ENCODE measurements at regions not wholly inside any gene's neighbourhood (a gene's known extent, or its start where the extent isn't known, plus 50 kb on each side); places are given as distances from the start of the nearest gene placed in this dataset.

GRCh38 chr2:8251856-8252255, 430.0 kb upstream of the ID2 start:
- Histone ChIP-seq H3K9me1 (ENCODE audit: control insufficient read depth, insufficient read depth, low read length) (no peaks in the 10 kb centered on the region), H3K27me3 (ENCODE audit: control insufficient read depth in 2 of 2, insufficient read depth in 2 of 2, low read length in 2 of 2) (peaks cover 7 to 12% of the 10 kb centered on the region in 2 experiments; a peak in 4 of 5 replicates), H3K79me2 (ENCODE audit: control insufficient read depth, insufficient read depth, low read length) (no peaks in the 10 kb centered on the region), H3K36me3 (ENCODE audit: control insufficient read depth, insufficient read depth, low read length) (no peaks in the 10 kb centered on the region), H2AFZ (ENCODE audit: low read depth, low read length) (no peak overlapping the region), H3K4me1 (replicated peaks in 1 of 2; ENCODE audit: control insufficient read depth in 2 of 2, insufficient read depth in 2 of 2, low read length in 2 of 2) (no peaks in the 10 kb centered on the region), H3K9me3 (replicated peaks; ENCODE audit: control insufficient read depth, insufficient read depth, low read depth, low read length) (no peaks in the 10 kb centered on the region), H3K4me3 (no peak overlapping the region), H4K20me1 (replicated peaks; ENCODE audit: control insufficient read depth, insufficient read depth, low read length) (no peaks in the 10 kb centered on the region), H3K9ac (ENCODE audit: insufficient read depth in 1 of 2, low read depth in 2 of 2, low read length in 2 of 2) (no peak overlapping the region), H3K4me2 (ENCODE audit: insufficient read depth, low read length) (no peak overlapping the region), H3K27ac (ENCODE audit: extremely low read depth, low read depth, low read length) (no peak overlapping the region)
- ATAC-seq (no peak), DNase-seq (ENCODE audit: extremely low read depth in 1 of 4, low spot score in 3 of 4) (no peak), FAIRE-seq (peak; percentile 6)
- ChIA-PET POLR2A (no interaction called here), CTCF (ENCODE audit: low intra/inter-chr PET ratio) (no interaction called here)
- TF ChIP-seq WHSC1 (IDR thresholded peaks at IDR 0.05; ENCODE audit: low read length) (no peak), MECOM (CRISPR knock-in tag; IDR thresholded peaks at IDR 0.05) (no peak), ZC3H11A (IDR thresholded peaks at IDR 0.05; ENCODE audit: low read depth, low read length) (no peak), ZNF407 (IDR thresholded peaks at IDR 0.05; ENCODE audit: low read depth) (no peak), ARID4B (CRISPR knock-in tag; IDR thresholded peaks at IDR 0.05) (no peak)
- BruUV-seq (replicated peaks): no TSS peak
- WGBS (ENCODE audit: insufficient coverage, low coverage, missing lambda C conversion rate): 3% methylated on average over 7 of the region's 7 CpGs
- in situ Hi-C loops (cut with MboI): no loop called here
- intact Hi-C loops (cut with micrococcal nuclease): no loop called here

Measured in K562 (cell line).